Muscle layer of duodenum (tissue), 2 donors: ENCODE measurements at regions not wholly inside any gene's neighbourhood (a gene's known extent, or its start where the extent isn't known, plus 50 kb on each side); places are given as distances from the start of the nearest gene placed in this dataset.
A peak's percentile ranks its signal among the peaks of the same experiment; 100 is the strongest.
"Not testable (repeated sequence)": the region's sequence is repeated elsewhere in the genome, so short reads cannot be mapped to it uniquely, and the experiment has no call there.

Experiments used
- H3K27ac ChIP-seq: one replicate; pipeline ENCODE4 v1.7.0; 2013; ENCODE audit warnings: mild to moderate bottlenecking, low read length
- H3K27me3 ChIP-seq: one replicate; pipeline ENCODE4 v1.7.0; 2013; ENCODE audit warnings: low read depth, mild to moderate bottlenecking, control low read depth, low read length
- H3K36me3 ChIP-seq, 2 donors: one replicate each; pipeline ENCODE4 v1.7.0; 2013; ENCODE audit warnings: low read length in 2 of 2, control low read depth in 1 of 2, mild to moderate bottlenecking in 1 of 2; ENCODE audit not compliant: insufficient read depth in 2 of 2, control insufficient read depth in 1 of 2
- H3K4me1 ChIP-seq, 2 donors: one replicate each; pipeline ENCODE4 v1.7.0; 2013; ENCODE audit warnings: low read length in 2 of 2, mild to moderate bottlenecking in 2 of 2, control low read depth in 1 of 2, moderate library complexity in 1 of 2; ENCODE audit not compliant: insufficient read depth in 2 of 2, control insufficient read depth in 1 of 2
- H3K4me3 ChIP-seq, 2 donors: one replicate each; pipeline ENCODE4 v1.7.0; 2013; ENCODE audit warnings: low read length in 2 of 2, low read depth in 1 of 2, mild to moderate bottlenecking in 1 of 2
- H3K9me3 ChIP-seq, 2 donors: one replicate each; pipeline ENCODE4 v1.7.0; 2013; ENCODE audit warnings: low read length in 2 of 2, control low read depth in 1 of 2, mild to moderate bottlenecking in 1 of 2; ENCODE audit not compliant: control insufficient read depth in 1 of 2
- donor health status: healthy.

DNA sequence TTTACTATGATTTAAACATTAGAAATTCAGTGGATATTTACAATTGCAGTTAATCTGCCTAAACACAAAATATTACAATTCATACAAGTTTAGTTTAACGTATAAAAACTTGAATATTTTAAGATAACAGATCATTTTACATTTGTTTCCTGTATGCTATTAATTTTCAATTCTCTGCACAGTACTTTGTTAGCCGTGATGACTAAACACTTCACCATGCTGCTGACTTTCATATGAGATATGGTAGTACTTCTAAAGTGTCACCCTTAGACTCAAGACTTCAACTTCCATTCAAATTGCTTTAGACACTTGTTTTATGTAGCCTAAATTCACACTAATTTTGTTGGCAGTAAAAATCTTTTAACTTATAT is 1646.4 kb upstream of the ADGRL3 start:
- Histone ChIP-seq H3K4me1 (no peaks in the 10 kb centered on the region), H3K9me3 (peaks cover 0 to 9% of the 10 kb centered on the region in 2 donors), H3K4me3 (peak overlapping the region in 1 of 2 donors; percentile 30), H3K27me3 (no peaks in the 10 kb centered on the region), H3K27ac (no peak overlapping the region), H3K36me3 (no peaks in the 10 kb centered on the region)

DNA sequence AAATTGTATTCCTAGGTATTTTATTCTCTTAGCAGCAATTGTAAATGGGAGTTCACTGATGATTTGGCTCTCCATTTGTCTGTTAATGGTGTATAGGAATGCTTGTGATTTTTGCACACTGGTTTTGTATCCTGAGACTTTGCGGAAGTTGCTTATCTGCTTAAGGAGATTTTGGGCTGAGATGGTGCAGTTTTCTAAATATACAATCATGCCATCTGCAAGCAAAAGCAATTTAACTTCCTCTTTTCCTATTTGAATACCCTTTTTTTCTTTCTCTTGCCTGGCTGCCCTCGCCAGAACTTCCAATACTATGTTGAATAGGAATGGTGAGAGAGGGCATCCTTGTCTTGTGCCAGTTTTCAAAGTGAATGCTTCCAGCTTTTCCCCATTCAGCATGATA is 1643.9 kb upstream of the ADGRL3 start:
- H3K4me3 ChIP-seq, result not testable (repeated sequence)

DNA sequence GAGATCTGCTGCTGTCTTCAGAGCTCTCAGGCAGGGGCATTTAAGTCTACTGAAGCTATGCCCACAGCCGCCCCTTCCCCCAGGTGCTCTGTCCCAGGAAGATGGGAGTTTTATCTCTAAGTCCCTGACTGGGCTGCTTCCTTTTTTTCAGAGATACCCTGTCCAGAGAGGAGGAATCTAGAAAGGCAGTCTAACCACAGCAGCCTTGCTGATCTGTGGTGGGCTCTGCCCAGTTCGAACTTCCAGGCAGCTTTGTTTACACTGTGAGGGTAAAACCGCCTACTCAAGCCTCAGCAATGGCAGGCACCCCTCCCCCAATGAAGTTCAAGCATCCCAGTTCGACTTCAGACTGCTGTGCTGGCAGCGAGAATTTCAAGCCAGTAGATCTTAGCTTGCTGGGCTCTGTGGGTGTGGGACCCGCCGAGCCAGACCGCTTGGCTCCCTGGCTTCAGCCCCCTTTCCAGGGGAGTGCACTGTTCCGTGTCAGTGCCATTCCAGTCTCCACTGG is 1639.9 kb upstream of the ADGRL3 start:
- not testable (repeated sequence) for H3K36me3 ChIP-seq, H3K4me3 ChIP-seq, H3K9me3 ChIP-seq, H3K4me1 ChIP-seq, H3K27me3 ChIP-seq, H3K27ac ChIP-seq

More for the DNA sequence above, 1643.9 kb upstream of the ADGRL3 start:
- H3K4me1 ChIP-seq, H3K27me3 ChIP-seq, H3K36me3 ChIP-seq, H3K27ac ChIP-seq, H3K9me3 ChIP-seq: not testable (repeated sequence)

DNA sequence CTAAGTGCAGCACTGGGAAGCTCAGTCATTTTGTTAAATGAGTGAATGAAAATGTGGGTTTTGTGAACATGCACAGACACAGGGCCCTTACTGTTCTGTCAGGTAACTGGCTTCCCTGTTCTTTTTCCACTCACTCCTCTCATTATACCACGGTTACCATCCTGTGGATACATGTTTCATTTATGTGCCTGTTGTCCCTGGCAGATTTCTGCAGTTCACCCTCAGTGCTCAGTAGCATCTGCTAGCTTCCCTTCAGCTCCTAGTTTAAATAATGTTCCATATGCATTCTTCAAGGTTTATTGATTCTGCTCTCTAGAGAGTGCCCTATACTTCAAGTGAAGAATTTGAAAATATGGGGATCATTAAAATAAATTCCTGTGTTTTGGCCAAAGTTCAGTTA is 1634.3 kb upstream of the ADGRL3 start:
- H3K9me3 ChIP-seq, result no peaks in the 10 kb centered on the region
- H3K36me3 ChIP-seq, result no peaks in the 10 kb centered on the region
- no peaks in the 10 kb centered on the region for H3K4me1 ChIP-seq
- H3K4me3 ChIP-seq, result no peak overlapping the region
- H3K27me3 ChIP-seq, result no peaks in the 10 kb centered on the region
- H3K27ac ChIP-seq, result no peak overlapping the region

DNA sequence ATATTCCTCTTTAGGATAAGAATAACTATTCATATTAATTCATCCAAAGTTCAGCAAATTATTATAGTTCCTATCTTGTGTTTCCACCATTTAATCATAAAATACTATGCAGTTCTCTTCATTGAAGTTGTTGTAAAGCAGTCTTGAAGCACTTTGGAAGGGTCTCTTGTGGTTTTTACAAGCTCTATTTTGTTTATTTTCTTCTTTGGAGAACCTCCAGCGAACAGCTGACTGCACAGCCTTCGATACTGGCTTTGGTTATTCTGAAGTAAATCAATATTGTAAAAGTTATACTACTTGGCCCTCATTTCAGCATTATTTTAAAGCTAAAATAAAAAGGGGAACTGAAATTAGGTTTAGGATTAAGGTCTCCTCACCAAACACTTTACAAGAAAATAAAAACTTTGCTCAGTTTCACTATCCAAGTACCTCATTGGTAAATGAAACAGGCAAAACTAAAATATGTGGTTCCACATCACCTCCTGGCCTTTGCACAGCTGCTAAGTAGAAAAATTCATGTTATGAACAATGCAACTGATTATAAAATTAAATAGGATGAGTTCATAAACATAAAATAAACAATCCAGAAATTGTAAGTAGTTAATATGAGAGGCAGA is 1629.2 kb upstream of the ADGRL3 start:
- Histone ChIP-seq H3K4me1 (no peaks in the 10 kb centered on the region), H3K4me3 (no peak overlapping the region), H3K9me3 (no peaks in the 10 kb centered on the region), H3K27me3 (no peaks in the 10 kb centered on the region), H3K27ac (no peak overlapping the region), H3K36me3 (no peaks in the 10 kb centered on the region)

DNA sequence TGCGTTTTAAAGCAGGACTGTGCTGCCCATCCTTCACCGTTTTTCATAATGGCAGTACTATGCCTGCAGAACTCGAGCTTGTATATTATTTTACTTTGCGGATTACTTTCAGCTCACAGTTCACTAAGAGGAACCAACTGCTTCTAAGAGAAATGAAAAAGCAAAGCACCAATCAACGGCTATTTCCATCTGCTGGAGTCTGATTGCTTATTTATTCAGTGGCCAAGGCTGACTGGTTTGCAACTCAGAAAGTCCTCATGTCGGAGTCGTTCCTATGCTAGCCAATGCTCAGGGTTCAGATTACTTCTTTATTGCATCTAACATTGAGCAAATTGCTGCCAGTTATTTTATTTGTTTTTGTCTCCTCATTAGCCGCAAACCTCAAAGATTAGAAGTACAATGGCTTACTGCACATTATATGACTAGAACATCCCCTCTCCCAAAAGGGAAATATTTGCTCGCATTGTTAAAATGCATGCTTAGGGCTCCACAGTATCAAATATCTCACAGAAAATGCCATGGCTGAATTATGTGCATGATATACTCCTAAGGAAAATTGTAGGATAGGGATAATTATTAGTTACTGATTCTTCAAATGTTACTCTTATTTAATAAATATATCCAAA is 1628.2 kb upstream of the ADGRL3 start:
- Histone ChIP-seq H3K27ac (no peak overlapping the region), H3K36me3 (no peaks in the 10 kb centered on the region), H3K27me3 (no peaks in the 10 kb centered on the region), H3K4me1 (no peaks in the 10 kb centered on the region), H3K9me3 (no peaks in the 10 kb centered on the region), H3K4me3 (no peak overlapping the region)

DNA sequence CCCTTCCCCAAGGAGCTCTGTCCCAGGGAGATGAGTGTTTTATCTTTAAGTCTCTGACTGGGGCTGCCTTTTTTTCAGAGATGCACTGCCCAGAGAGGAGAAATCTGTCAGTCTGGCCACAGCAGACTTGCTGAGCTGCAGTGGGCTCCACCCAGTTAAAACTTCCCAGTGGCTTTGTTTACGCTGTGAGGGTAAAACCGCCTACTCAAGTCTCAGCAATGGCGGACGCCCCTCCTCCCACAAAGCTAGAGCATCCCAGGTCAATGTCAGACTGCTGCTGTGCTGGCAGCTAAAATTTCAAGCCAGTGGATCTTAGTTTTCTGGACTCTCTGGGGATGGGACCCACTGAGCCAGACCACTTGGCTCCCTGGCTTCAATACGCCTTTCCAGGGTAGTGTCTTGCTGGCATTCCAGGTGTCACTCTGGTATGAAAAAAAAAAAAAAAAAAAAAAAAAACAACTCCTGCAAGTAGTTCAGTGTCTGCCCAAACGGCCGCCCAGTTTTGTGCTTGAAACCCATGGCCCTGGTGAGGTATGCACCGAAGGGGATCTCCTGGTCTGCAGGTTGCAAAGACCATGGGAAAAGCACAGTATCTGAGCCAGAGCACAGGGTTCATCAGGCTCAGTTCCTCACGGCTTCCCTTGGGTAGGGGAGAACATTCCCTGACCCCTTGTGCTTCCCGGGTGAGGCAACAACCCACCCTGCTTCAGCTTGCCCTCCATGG is 1616.1 kb upstream of the ADGRL3 start:
- no peaks in the 10 kb centered on the region for H3K27me3 ChIP-seq
- no peaks in the 10 kb centered on the region for H3K4me1 ChIP-seq
- H3K4me3 ChIP-seq, result no peak overlapping the region
- no peak overlapping the region for H3K27ac ChIP-seq
- no peaks in the 10 kb centered on the region for H3K9me3 ChIP-seq
- H3K36me3 ChIP-seq, result no peaks in the 10 kb centered on the region

DNA sequence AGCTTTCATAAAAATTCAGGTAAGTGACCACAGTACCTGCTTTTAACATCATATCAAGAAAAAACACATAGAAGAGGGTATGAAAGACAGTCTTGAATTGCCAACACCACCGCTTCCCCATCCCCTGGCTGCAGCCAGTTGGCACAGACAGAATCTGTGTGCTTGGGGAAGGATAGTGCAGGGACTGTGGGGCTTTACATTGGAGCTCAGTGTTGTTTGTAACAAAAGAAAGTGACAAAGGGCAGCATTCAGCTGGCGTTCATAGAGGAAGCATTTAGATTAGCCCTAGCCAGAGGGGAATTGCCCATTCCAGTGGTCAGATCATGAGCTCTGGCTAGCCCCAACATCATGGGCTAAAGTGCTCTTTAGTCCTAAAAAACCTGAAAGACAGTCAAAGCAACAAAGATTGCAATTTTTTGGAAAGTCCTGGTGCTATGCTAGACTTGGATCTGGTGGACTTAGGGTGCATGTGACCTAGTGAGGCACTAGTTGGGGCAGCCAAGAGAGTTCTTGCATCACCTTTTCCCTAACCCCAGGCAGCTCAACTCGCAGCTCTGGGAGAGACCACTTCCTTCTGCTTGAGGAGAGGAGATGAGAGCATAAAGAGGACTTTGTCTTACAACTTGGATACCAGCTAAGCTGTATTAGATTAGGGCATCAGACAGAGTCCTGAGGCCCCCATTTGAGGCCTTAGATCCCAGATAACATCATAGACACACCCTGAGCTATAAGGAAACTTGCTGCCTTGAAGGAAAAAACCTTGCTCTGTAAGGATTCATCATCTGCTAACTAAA is 1602.4 kb upstream of the ADGRL3 start:
- Histone ChIP-seq H3K27ac (no peak overlapping the region), H3K36me3 (no peaks in the 10 kb centered on the region), H3K9me3 (no peaks in the 10 kb centered on the region), H3K27me3 (no peaks in the 10 kb centered on the region), H3K4me3 (no peak overlapping the region), H3K4me1 (no peaks in the 10 kb centered on the region)

DNA sequence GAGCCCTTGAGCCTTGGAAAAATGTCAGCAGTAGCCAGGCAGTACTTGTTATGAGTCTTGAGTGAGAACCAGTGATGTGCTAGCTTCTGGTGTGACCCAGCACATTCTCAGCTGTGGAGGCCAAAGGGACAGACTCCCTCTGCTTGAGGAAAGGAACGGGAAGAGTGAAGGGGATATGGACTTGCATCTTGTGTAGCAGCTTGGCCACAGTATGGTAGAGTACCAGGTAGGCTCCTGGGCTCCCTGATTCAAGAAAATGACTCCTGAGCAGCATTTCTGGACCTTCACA is 1601.9 kb upstream of the ADGRL3 start:
- Histone ChIP-seq H3K36me3 (no peaks in the 10 kb centered on the region), H3K4me1 (no peaks in the 10 kb centered on the region), H3K27me3 (no peaks in the 10 kb centered on the region), H3K9me3 (no peaks in the 10 kb centered on the region), H3K4me3 (no peak overlapping the region), H3K27ac (no peak overlapping the region)

DNA sequence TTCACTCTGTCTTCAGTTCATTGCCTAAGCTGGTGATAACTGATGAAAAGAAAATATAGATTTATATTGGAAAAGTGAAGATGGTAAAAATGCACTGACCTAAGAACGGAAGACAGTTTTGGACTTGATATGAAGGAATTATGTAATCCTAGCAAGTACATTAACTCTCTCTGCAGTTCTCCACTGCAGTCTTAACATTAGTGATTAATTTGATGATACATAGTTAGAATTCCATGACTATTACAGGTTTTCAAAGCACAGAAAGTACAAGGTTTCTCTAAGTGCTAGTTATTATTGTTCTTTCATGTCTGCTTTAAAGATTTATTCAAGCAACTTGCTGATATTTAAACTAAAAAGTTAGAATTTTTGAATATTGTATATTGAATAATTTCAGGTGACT is 1591.7 kb upstream of the ADGRL3 start:
- no peak overlapping the region for H3K27ac ChIP-seq
- H3K4me3 ChIP-seq, result no peak overlapping the region
- H3K27me3 ChIP-seq, result no peaks in the 10 kb centered on the region
- peaks cover 0 to 3% of the 10 kb centered on the region in 2 donors for H3K9me3 ChIP-seq
- no peaks in the 10 kb centered on the region for H3K36me3 ChIP-seq
- no peaks in the 10 kb centered on the region for H3K4me1 ChIP-seq

DNA sequence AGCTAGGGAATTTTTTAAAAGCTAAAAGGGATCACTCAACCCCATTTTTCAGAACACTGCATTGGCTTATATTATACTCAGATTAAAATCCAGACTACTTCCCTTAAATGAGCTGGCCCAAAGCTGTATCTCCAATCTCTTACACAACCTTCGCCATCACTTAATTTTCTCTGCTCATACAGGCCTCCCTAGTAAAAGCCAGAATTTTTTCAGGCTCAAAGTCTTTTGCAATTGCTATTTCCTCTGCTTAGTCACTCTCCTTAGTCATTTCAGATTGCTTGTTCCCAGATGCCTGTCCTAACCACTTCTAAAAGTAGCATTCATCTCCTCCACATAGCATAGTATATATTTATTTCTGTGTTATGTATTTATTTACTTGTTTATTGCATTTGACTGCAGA is 1587.9 kb upstream of the ADGRL3 start:
- Histone ChIP-seq H3K27ac (no peak overlapping the region), H3K4me3 (no peak overlapping the region), H3K9me3 (no peaks in the 10 kb centered on the region), H3K4me1 (no peaks in the 10 kb centered on the region), H3K36me3 (no peaks in the 10 kb centered on the region), H3K27me3 (no peaks in the 10 kb centered on the region)
